ENCODE measurements at regions not wholly inside any gene's neighbourhood (a gene's known extent, or its start where the extent isn't known, plus 50 kb on each side); places are given as distances from the start of the nearest gene placed in this dataset.
A peak's percentile ranks its signal among the peaks of the same experiment; 100 is the strongest.
"Not testable (repeated sequence)": the region's sequence is repeated elsewhere in the genome, so short reads cannot be mapped to it uniquely, and the experiment has no call there.

DNA sequence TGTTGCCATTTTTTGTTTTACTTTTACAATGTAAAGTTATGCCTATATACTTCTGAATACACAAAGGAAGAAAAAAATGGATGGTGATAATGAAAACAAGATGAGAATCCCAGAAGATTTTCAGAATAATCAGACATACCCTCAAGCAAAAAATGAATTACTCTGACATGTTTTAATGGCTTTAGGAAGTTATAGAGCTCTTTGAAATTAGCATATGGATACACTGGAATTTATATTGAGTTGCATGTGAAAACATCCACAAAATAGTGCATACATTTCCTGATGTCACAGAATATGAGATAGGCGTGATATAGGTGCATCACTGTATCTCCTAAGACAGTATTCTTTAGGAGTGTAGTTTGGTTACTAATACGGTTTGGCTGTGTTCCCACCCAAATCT is 351.3 kb downstream of the SLC7A11 start:
- Histone ChIP-seq H3K27ac (ENCODE audit: low read depth, low read length, poor library complexity, severe bottlenecking) (no peak overlapping the region), H3K9me2 (ENCODE audit: insufficient read depth, low read length) (no peaks in the 10 kb centered on the region), H3K79me2 (ENCODE audit: insufficient read depth, low read depth, low read length) (no peaks in the 10 kb centered on the region), H2AFZ (ENCODE audit: low read length) (0 out of 2 replicates have a peak overlapping the region, but pooled peaks have one; percentile 14), H4K20me1 (ENCODE audit: insufficient read depth, low read length) (no peaks in the 10 kb centered on the region), H3K9me3 (ENCODE audit: low read length) (no peaks in the 10 kb centered on the region), H3K4me3 (ENCODE audit: low read depth, low read length, poor library complexity, severe bottlenecking) (no peak overlapping the region), H3K4me1 (ENCODE audit: insufficient read depth, low read length, poor library complexity, severe bottlenecking) (no peaks in the 10 kb centered on the region), H3K36me3 (ENCODE audit: insufficient read depth, low read length) (no peaks in the 10 kb centered on the region), H3K4me2 (ENCODE audit: low read length) (no peak overlapping the region)
- intact Hi-C loops (cut with micrococcal nuclease; ENCODE audit: unreplicated experiment) = no loop called here
- POLR2A ChIA-PET = interaction anchor here (0.6 kb wide), 1 partner anchor 245 kb away, joined by 6 read pairs; no protein-coding TSS in a partner anchor
- no peak for DNase-seq (ENCODE audit: low spot score)
- TF ChIP-seq EZH2phosphoT487 (IDR thresholded peaks at IDR 0.05; ENCODE audit: borderline replicate concordance, low read depth, low read length) = no peak
- TF ChIP-seq, protein P1, sequence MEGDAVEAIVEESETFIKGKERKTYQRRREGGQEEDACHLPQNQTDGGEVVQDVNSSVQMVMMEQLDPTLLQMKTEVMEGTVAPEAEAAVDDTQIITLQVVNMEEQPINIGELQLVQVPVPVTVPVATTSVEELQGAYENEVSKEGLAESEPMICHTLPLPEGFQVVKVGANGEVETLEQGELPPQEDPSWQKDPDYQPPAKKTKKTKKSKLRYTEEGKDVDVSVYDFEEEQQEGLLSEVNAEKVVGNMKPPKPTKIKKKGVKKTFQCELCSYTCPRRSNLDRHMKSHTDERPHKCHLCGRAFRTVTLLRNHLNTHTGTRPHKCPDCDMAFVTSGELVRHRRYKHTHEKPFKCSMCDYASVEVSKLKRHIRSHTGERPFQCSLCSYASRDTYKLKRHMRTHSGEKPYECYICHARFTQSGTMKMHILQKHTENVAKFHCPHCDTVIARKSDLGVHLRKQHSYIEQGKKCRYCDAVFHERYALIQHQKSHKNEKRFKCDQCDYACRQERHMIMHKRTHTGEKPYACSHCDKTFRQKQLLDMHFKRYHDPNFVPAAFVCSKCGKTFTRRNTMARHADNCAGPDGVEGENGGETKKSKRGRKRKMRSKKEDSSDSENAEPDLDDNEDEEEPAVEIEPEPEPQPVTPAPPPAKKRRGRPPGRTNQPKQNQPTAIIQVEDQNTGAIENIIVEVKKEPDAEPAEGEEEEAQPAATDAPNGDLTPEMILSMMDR (conservative IDR thresholded peaks at IDR 0.05; ENCODE audit: low read length) = no peak
- CTCF ChIA-PET (ENCODE audit: unreplicated experiment) = no interaction called here
- BruUV-seq (replicated peaks) = no TSS peak

DNA sequence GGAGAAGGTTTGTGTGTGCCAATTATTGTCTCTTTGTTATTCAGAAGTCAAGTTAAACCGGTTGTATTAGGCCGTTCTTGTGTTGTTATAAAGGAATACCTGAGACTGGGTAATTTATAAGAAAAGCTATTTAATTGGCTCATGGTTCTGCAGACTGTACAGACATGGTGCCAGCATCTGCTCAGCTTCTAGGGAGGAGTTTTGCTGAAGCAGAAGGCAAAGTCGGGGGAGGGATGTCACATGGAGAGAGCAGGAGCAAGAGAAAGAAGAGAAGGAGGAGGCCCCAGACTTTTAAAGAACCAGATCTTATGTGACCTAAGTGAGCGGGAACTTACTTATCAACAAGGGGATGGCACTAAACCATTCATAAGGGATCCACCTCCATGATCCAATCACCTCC is 349.3 kb upstream of the PCDH18 start:
- no peak overlapping the region for H2AFZ ChIP-seq (ENCODE audit: low read length)
- TF ChIP-seq, protein P1 (conservative IDR thresholded peaks at IDR 0.05; ENCODE audit: low read length) = no peak
- TF ChIP-seq EZH2phosphoT487 (IDR thresholded peaks at IDR 0.05; ENCODE audit: borderline replicate concordance, low read depth, low read length) = no peak
- ChIA-PET CTCF (ENCODE audit: unreplicated experiment) (no interaction called here), POLR2A (no interaction called here)
- H3K36me3 ChIP-seq (ENCODE audit: insufficient read depth, low read length) = no peaks in the 10 kb centered on the region
- H3K4me3 ChIP-seq (ENCODE audit: low read depth, low read length, poor library complexity, severe bottlenecking) = no peak overlapping the region
- no TSS peak for BruUV-seq (replicated peaks)
- no peaks in the 10 kb centered on the region; the same call in 1 of the 2 replicates for H3K9me3 ChIP-seq (ENCODE audit: low read length)
- intact Hi-C loops (cut with micrococcal nuclease; ENCODE audit: unreplicated experiment) = no loop called here
- no peaks in the 10 kb centered on the region for H3K79me2 ChIP-seq (ENCODE audit: insufficient read depth, low read depth, low read length)
- H3K27ac ChIP-seq (ENCODE audit: low read depth, low read length, poor library complexity, severe bottlenecking) = no peak overlapping the region
- no peaks in the 10 kb centered on the region for H4K20me1 ChIP-seq (ENCODE audit: insufficient read depth, low read length)
- no peaks in the 10 kb centered on the region for H3K4me1 ChIP-seq (ENCODE audit: insufficient read depth, low read length, poor library complexity, severe bottlenecking)
- no peaks in the 10 kb centered on the region for H3K9me2 ChIP-seq (ENCODE audit: insufficient read depth, low read length)
- H3K4me2 ChIP-seq (ENCODE audit: low read length) = no peak overlapping the region
- no peak for DNase-seq (ENCODE audit: low spot score)

- H3K4me1 ChIP-seq (ENCODE audit: insufficient read depth, low read length, poor library complexity, severe bottlenecking); DNase-seq (ENCODE audit: low spot score); H3K27ac ChIP-seq (ENCODE audit: low read depth, low read length, poor library complexity, severe bottlenecking); H3K9me3 ChIP-seq (ENCODE audit: low read length); H3K4me2 ChIP-seq (ENCODE audit: low read length); H4K20me1 ChIP-seq (ENCODE audit: insufficient read depth, low read length); H3K36me3 ChIP-seq (ENCODE audit: insufficient read depth, low read length); POLR2A ChIA-PET; intact Hi-C loops (cut with micrococcal nuclease; ENCODE audit: unreplicated experiment); H2AFZ ChIP-seq (ENCODE audit: low read length); H3K79me2 ChIP-seq (ENCODE audit: insufficient read depth, low read depth, low read length); H3K4me3 ChIP-seq (ENCODE audit: low read depth, low read length, poor library complexity, severe bottlenecking); H3K9me2 ChIP-seq (ENCODE audit: insufficient read depth, low read length); CTCF ChIA-PET (ENCODE audit: unreplicated experiment); BruUV-seq (replicated peaks): not testable (repeated sequence)
Measured at GRCh38 chr4:137868067-137868466, 335.8 kb upstream of the PCDH18 start.
